IMR-90 (cell line): ENCODE measurements at regions not wholly inside any gene's neighbourhood (a gene's known extent, or its start where the extent isn't known, plus 50 kb on each side); places are given as distances from the start of the nearest gene placed in this dataset.

Experiments
- ATAC-seq: fragments of 200-7000 bp; cut with Tn5 transposase; 2 replicates; pipeline ENCODE4 v1.9.1; 2020; ENCODE audit warnings: low read depth, mild to moderate bottlenecking, moderate library complexity
- BruUV-seq: library from RNA; stranded (reverse); fragments of 400-500 nt; replicated peaks from 2 replicates; lab custom pipeline; 2021; lab: Mats Ljungman, UMichigan
- CTCF ChIA-PET: fragments of 300-600 bp; formaldehyde crosslinking; extraction: SDS; loops from one replicate; lab custom pipeline; 2021; ENCODE audit warnings: antibody characterized with exemption; lab: Yijun Ruan, JAX
- POLR2A ChIA-PET: fragments of 300-600 bp; sonication (Branson Sonifier 250); formaldehyde crosslinking; loops from one replicate; lab custom pipeline; 2022; ENCODE audit warnings: antibody characterized with exemption; ENCODE audit not compliant: unreplicated experiment; lab: Charles Lee
- DNase-seq: peaks from one replicate; pipeline ENCODE4 v3.0.0; 2013
- H2AFZ ChIP-seq: replicated peaks from 2 replicates; pipeline ENCODE3; 2013; ENCODE audit warnings: low read length, mild to moderate bottlenecking; ENCODE audit not compliant: poor library complexity
- H2AK5ac ChIP-seq: 2 replicates; pipeline ENCODE4 v1.6.1; 2013; ENCODE audit warnings: low read depth, low read length, inconsistent platforms
- H2AK9ac ChIP-seq: replicated peaks from 2 replicates; pipeline ENCODE3; 2013; ENCODE audit warnings: mild to moderate bottlenecking, low read depth, low read length, moderate library complexity; ENCODE audit not compliant: poor library complexity
- H2BK120ac ChIP-seq: 2 replicates; pipeline ENCODE4 v1.6.1; 2013; ENCODE audit warnings: low read depth, low read length, inconsistent platforms
- H2BK15ac ChIP-seq: 3 replicates; pipeline ENCODE4 v1.6.1; 2013; ENCODE audit warnings: low read depth, low read length, inconsistent platforms
- H2BK20ac ChIP-seq: 2 replicates; pipeline ENCODE4 v1.6.1; 2013; ENCODE audit warnings: low read depth, mild to moderate bottlenecking, inconsistent platforms, low read length, moderate library complexity
- H2BK5ac ChIP-seq: 2 replicates; pipeline ENCODE4 v1.6.1; 2013; ENCODE audit warnings: mild to moderate bottlenecking, low read depth, low read length, inconsistent platforms; ENCODE audit not compliant: poor library complexity, severe bottlenecking
- H3K14ac ChIP-seq: replicated peaks from 2 replicates; pipeline ENCODE4 v1.6.1; 2013; ENCODE audit warnings: low read depth, low read length, inconsistent platforms
- H3K18ac ChIP-seq: 2 replicates; pipeline ENCODE4 v1.6.1; 2013; ENCODE audit warnings: low read depth, low read length, control low read depth
- H3K23ac ChIP-seq: 2 replicates; pipeline ENCODE4 v1.6.1; 2013; ENCODE audit warnings: low read depth, low read length, inconsistent platforms
- H3K27ac ChIP-seq: 2 replicates; pipeline ENCODE4 v1.5.1; 2013; ENCODE audit warnings: mild to moderate bottlenecking, control low read depth, low read length; ENCODE audit not compliant: insufficient read depth
- H3K27me3 ChIP-seq: 2 replicates; pipeline ENCODE4 v1.6.1; 2013; ENCODE audit warnings: low read length; ENCODE audit not compliant: control insufficient read depth, insufficient read depth
- H3K36me3 ChIP-seq: 2 replicates; pipeline ENCODE4 v1.6.1; 2013; ENCODE audit warnings: low read length, mixed read lengths; ENCODE audit not compliant: control insufficient read depth, insufficient read depth
- H3K4ac ChIP-seq: 2 replicates; pipeline ENCODE4 v1.6.1; 2013; ENCODE audit warnings: low read depth, low read length, inconsistent platforms
- H3K4me1 ChIP-seq: 2 replicates; pipeline ENCODE4 v1.6.1; 2013; ENCODE audit warnings: low read length, mixed read lengths; ENCODE audit not compliant: control insufficient read depth, insufficient read depth
- H3K4me2 ChIP-seq: 2 replicates; pipeline ENCODE4 v1.6.1; 2013; ENCODE audit warnings: low read depth, mild to moderate bottlenecking, control low read depth, low read length, moderate library complexity
- H3K4me3 ChIP-seq: 2 replicates; pipeline ENCODE4 v1.5.1; 2013; ENCODE audit warnings: low read depth, mild to moderate bottlenecking, control low read depth, low read length, moderate library complexity; ENCODE audit not compliant: insufficient read depth
- H3K56ac ChIP-seq: 2 replicates; pipeline ENCODE4 v1.6.1; 2013; ENCODE audit warnings: low read length, inconsistent platforms; ENCODE audit not compliant: insufficient read depth; ENCODE audit errors: extremely low read depth
- H3K79me1 ChIP-seq, 2 experiments: 2 replicates each; pipeline ENCODE4 v1.6.1; 2013; ENCODE audit warnings: low read length in 2 of 2, inconsistent platforms in 1 of 2, low read depth in 1 of 2
- H3K9ac ChIP-seq: 2 replicates; pipeline ENCODE4 v1.6.1; 2013; ENCODE audit warnings: low read depth, low read length, control low read depth
- H3K9me1 ChIP-seq: 2 replicates; pipeline ENCODE4 v1.6.1; 2013; ENCODE audit warnings: low read length, inconsistent platforms; ENCODE audit not compliant: insufficient read depth
- H3K9me3 ChIP-seq: 2 replicates; pipeline ENCODE4 v1.6.1; 2013; ENCODE audit warnings: low read length; ENCODE audit not compliant: control insufficient read depth, insufficient read depth
- H4K20me1 ChIP-seq: 2 replicates; pipeline ENCODE4 v1.6.1; 2013; ENCODE audit warnings: low read length, inconsistent platforms; ENCODE audit not compliant: insufficient read depth
- H4K5ac ChIP-seq: 2 replicates; pipeline ENCODE4 v1.6.1; 2013; ENCODE audit warnings: mild to moderate bottlenecking, low read depth, low read length, control low read depth
- H4K8ac ChIP-seq, 2 experiments: 2 replicates each; pipeline ENCODE4 v1.6.1; 2013; ENCODE audit warnings: low read depth in 2 of 2, low read length in 2 of 2, control low read depth in 1 of 2, inconsistent platforms in 1 of 2
- H4K91ac ChIP-seq: 2 replicates; pipeline ENCODE4 v1.6.1; 2013; ENCODE audit warnings: low read depth, low read length, inconsistent platforms; ENCODE audit not compliant: insufficient read depth
- FOS ChIP-seq: fragments of 150-350 bp; IDR thresholded peaks from 2 replicates; pipeline ENCODE4 v1.6.1; 2016; ENCODE audit warnings: low read depth, low read length
- RFX5 ChIP-seq: IDR thresholded peaks from 2 replicates; pipeline ENCODE4 v1.8.0; 2012; ENCODE audit warnings: low read depth, mild to moderate bottlenecking, low read length, moderate library complexity
- WGBS, 2 experiments: methylation state at CpG; one replicate each; pipeline versions ENCODE4 v1.1.5 to v1.1.7; 2013; ENCODE audit warnings: missing lambda C conversion rate in 2 of 2; ENCODE audit not compliant: insufficient read length in 1 of 2; ENCODE audit errors: extremely low coverage in 2 of 2; 5-methylcytosine and 5-hydroxymethylcytosine counted together
- dilution Hi-C: fragments of 300-500 bp; cut with HindIII; formaldehyde crosslinking; loops from one replicate; pipeline ENCODE4 v1.14.3; 2018; ENCODE audit warnings: low sequenced_read_pairs; ENCODE audit not compliant: unreplicated experiment
- in situ Hi-C: fragments of 300-500 bp; cut with MboI; formaldehyde crosslinking; loops from 3 replicates; pipeline ENCODE4 v1.14.3; 2019; ENCODE audit warnings: low sequenced_read_pairs, inconsistent platforms, mixed read lengths
- intact Hi-C: fragments of 100-400 bp; cut with micrococcal nuclease; formaldehyde crosslinking; loops from 2 replicates; pipeline ENCODE4 v1.10.0; 2022
- TF ChIP-seq, protein P1 (sequence below): fragments of 150-350 bp; IDR thresholded peaks from 2 replicates; pipeline ENCODE4 v1.6.1; 2016; ENCODE audit warnings: low read depth, mild to moderate bottlenecking, low read length, moderate library complexity, borderline replicate concordance

DNA sequence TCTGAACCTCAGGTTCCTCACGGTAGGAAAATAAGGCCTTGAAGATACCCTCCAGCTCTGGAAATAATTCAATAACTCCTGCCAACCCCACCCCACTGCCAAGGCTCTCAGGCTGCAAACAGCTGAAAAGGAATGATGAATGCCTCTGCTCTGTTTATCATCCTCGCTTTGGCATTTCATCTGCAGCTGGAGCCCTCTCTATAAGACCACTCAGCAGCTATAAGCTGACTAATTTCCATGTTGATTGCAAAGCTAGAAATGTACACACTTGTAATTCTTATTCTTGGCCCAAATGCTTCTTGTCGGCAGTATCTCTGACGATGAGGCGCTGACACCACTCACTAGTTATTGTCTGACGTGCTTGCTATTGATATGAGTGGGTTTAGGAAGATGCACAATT is 408.4 kb upstream of the NMUR2 start:
- ChIA-PET POLR2A (no interaction called here), CTCF (no interaction called here)
- no peak overlapping the region for H3K4me2 ChIP-seq
- no peaks in the 10 kb centered on the region for H3K9me1 ChIP-seq
- H4K5ac ChIP-seq = no peak overlapping the region
- H2BK15ac ChIP-seq = no peak overlapping the region
- in situ Hi-C loops (no loop called here), intact Hi-C loops (no loop called here), dilution Hi-C loops (no loop called here)
- no peaks in the 10 kb centered on the region for H3K36me3 ChIP-seq
- no peak overlapping the region for H2BK5ac ChIP-seq
- H2BK120ac ChIP-seq = no peak overlapping the region
- no peak overlapping the region for H3K27ac ChIP-seq
- no peak overlapping the region for H2AFZ ChIP-seq
- no peak overlapping the region for H2AK5ac ChIP-seq
- WGBS, 2 experiments = 19% methylated on average over 3 of the region's 6 CpGs; no CpG with 5 or more reads in 1 of the 2 experiments
- no peaks in the 10 kb centered on the region for H3K79me1 ChIP-seq
- H4K91ac ChIP-seq = no peak overlapping the region
- H3K14ac ChIP-seq = no peak overlapping the region
- no peak overlapping the region for H3K23ac ChIP-seq
- H2BK20ac ChIP-seq = no peak overlapping the region
- no peak overlapping the region for H3K18ac ChIP-seq
- H3K4ac ChIP-seq = no peak overlapping the region
- no peak for TF ChIP-seq FOS
- no peak for TF ChIP-seq RFX5
- TF ChIP-seq, protein P1, sequence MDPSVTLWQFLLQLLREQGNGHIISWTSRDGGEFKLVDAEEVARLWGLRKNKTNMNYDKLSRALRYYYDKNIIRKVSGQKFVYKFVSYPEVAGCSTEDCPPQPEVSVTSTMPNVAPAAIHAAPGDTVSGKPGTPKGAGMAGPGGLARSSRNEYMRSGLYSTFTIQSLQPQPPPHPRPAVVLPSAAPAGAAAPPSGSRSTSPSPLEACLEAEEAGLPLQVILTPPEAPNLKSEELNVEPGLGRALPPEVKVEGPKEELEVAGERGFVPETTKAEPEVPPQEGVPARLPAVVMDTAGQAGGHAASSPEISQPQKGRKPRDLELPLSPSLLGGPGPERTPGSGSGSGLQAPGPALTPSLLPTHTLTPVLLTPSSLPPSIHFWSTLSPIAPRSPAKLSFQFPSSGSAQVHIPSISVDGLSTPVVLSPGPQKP = no peak
- BruUV-seq = no TSS peak
- H4K20me1 ChIP-seq = no peaks in the 10 kb centered on the region
- DNase-seq (no peak), ATAC-seq (no peak)
- H4K8ac ChIP-seq = no peak overlapping the region
- H3K27me3 ChIP-seq = no peaks in the 10 kb centered on the region
- no peak overlapping the region for H3K9ac ChIP-seq
- H3K4me1 ChIP-seq = no peaks in the 10 kb centered on the region
- peaks cover 6% of the 10 kb centered on the region for H3K9me3 ChIP-seq
- no peak overlapping the region for H3K4me3 ChIP-seq
- H2AK9ac ChIP-seq = no peak overlapping the region
- H3K56ac ChIP-seq = no peak overlapping the region
